Smooth muscle cell (in vitro differentiated cells): ENCODE measurements at regions not wholly inside any gene's neighbourhood (a gene's known extent, or its start where the extent isn't known, plus 50 kb on each side); places are given as distances from the start of the nearest gene placed in this dataset.

Experiments used
- DNase-seq: peaks from one replicate; lab custom pipeline; 2025; ENCODE audit not compliant: unreplicated experiment; lab: John Stamatoyannopoulos, UW
- H2AFZ ChIP-seq: fragments of 200-600 bp; sonication (generic); 2 replicates; pipeline ENCODE4 v1.6.0; 2016; ENCODE audit warnings: antibody characterized with exemption, low read depth, mild to moderate bottlenecking
- H3F3A ChIP-seq: fragments of 200-600 bp; sonication (generic); 2 replicates; pipeline ENCODE4 v1.6.0; 2017; ENCODE audit warnings: antibody characterized with exemption, low read depth
- H3K27ac ChIP-seq: fragments of 200-600 bp; sonication (generic); 2 replicates; pipeline ENCODE4 v1.5.1; 2016; ENCODE audit warnings: low read depth, mild to moderate bottlenecking
- H3K27me3 ChIP-seq: fragments of 200-600 bp; sonication (generic); 2 replicates; pipeline ENCODE4 v1.6.1; 2016; ENCODE audit warnings: low read depth, mild to moderate bottlenecking
- H3K36me3 ChIP-seq: fragments of 200-600 bp; sonication (generic); 2 replicates; pipeline ENCODE4 v1.5.1; 2016; ENCODE audit warnings: low read depth
- H3K4me1 ChIP-seq: fragments of 200-600 bp; sonication (generic); 2 replicates; pipeline ENCODE4 v1.5.1; 2016; ENCODE audit warnings: low read depth
- H3K4me2 ChIP-seq: fragments of 200-600 bp; sonication (generic); 2 replicates; pipeline ENCODE4 v1.6.0; 2016; ENCODE audit warnings: mild to moderate bottlenecking
- H3K4me3 ChIP-seq: fragments of 200-600 bp; sonication (generic); 2 replicates; pipeline ENCODE4 v1.5.1; 2016; ENCODE audit warnings: mild to moderate bottlenecking
- H3K79me2 ChIP-seq: fragments of 200-600 bp; sonication (generic); 2 replicates; pipeline ENCODE4 v1.6.0; 2016; ENCODE audit warnings: low read depth, mild to moderate bottlenecking
- H3K9ac ChIP-seq: fragments of 200-600 bp; sonication (generic); 2 replicates; pipeline ENCODE4 v1.6.0; 2016; ENCODE audit warnings: low read depth
- H3K9me3 ChIP-seq: fragments of 200-600 bp; sonication (generic); replicated peaks from 2 replicates; pipeline ENCODE4 v1.5.1; 2016; ENCODE audit warnings: low read depth
- H4K20me1 ChIP-seq: fragments of 200-600 bp; sonication (generic); 2 replicates; pipeline ENCODE4 v1.6.0; 2016; ENCODE audit warnings: low read depth
- CTCF ChIP-seq: fragments of 200-600 bp; sonication (generic); IDR thresholded peaks from 2 replicates; pipeline ENCODE4 v1.5.1; 2017; ENCODE audit warnings: borderline replicate concordance, mild to moderate bottlenecking, antibody characterized with exemption; ENCODE audit not compliant: insufficient read depth, poor library complexity, severe bottlenecking
- WGBS: methylation state at CpG from one replicate; pipeline ENCODE4 v1.1.7; 2016; ENCODE audit warnings: low lambda C conversion rate; 5-methylcytosine and 5-hydroxymethylcytosine counted together

GRCh38 chr17:79180358-79181005 lies 105.9 kb downstream of the ENGASE start:
- Histone ChIP-seq H3K4me1 (no peaks in the 10 kb centered on the region), H3K36me3 (no peaks in the 10 kb centered on the region), H3K79me2 (no peaks in the 10 kb centered on the region), H3F3A (no peaks in the 10 kb centered on the region), H3K27ac (no peak overlapping the region), H3K9ac (no peak overlapping the region), H3K27me3 (peaks cover 64% of the 10 kb centered on the region), H4K20me1 (no peaks in the 10 kb centered on the region), H3K4me2 (no peak overlapping the region), H2AFZ (no peak overlapping the region), H3K9me3 (no peaks in the 10 kb centered on the region), H3K4me3 (no peak overlapping the region)
- WGBS, result 84% methylated on average over 20 of the region's 20 CpGs
- TF ChIP-seq CTCF, result no peak
- DNase-seq, result no peak

GRCh38 chr17:79179334-79179733 lies 104.7 kb downstream of the ENGASE start:
- no peaks in the 10 kb centered on the region for H3K4me1 ChIP-seq
- no peak for DNase-seq
- WGBS, result 92% methylated on average over 16 of the region's 16 CpGs
- no peaks in the 10 kb centered on the region for H4K20me1 ChIP-seq
- H3K27me3 ChIP-seq, result peaks cover 53% of the 10 kb centered on the region
- TF ChIP-seq CTCF, result no peak
- no peak overlapping the region for H3K9ac ChIP-seq
- no peaks in the 10 kb centered on the region for H3K36me3 ChIP-seq
- H3K79me2 ChIP-seq, result no peaks in the 10 kb centered on the region
- H3K4me2 ChIP-seq, result no peak overlapping the region
- no peak overlapping the region for H3K27ac ChIP-seq
- H3F3A ChIP-seq, result no peaks in the 10 kb centered on the region
- no peaks in the 10 kb centered on the region for H3K9me3 ChIP-seq
- no peak overlapping the region for H3K4me3 ChIP-seq
- no peak overlapping the region for H2AFZ ChIP-seq

GRCh38 chr17:79177877-79178276 lies 103.3 kb downstream of the ENGASE start:
- H3K9me3 ChIP-seq, result no peaks in the 10 kb centered on the region
- WGBS, result 89% methylated on average over 20 of the region's 20 CpGs
- H3K79me2 ChIP-seq, result no peaks in the 10 kb centered on the region
- no peak overlapping the region for H3K9ac ChIP-seq
- no peak overlapping the region for H3K4me2 ChIP-seq
- no peak overlapping the region for H3K4me3 ChIP-seq
- no peak for TF ChIP-seq CTCF
- no peaks in the 10 kb centered on the region for H3F3A ChIP-seq
- H3K4me1 ChIP-seq, result no peaks in the 10 kb centered on the region
- peaks cover 41% of the 10 kb centered on the region for H3K27me3 ChIP-seq
- DNase-seq, result no peak
- no peak overlapping the region for H2AFZ ChIP-seq
- no peak overlapping the region for H3K27ac ChIP-seq
- H4K20me1 ChIP-seq, result no peaks in the 10 kb centered on the region
- no peaks in the 10 kb centered on the region for H3K36me3 ChIP-seq
